NAMALWA (cell line): ENCODE measurements at regions not wholly inside any gene's neighbourhood (a gene's known extent, or its start where the extent isn't known, plus 50 kb on each side); places are given as distances from the start of the nearest gene placed in this dataset.

Experiments
- DNase-seq: peaks from one replicate; pipeline ENCODE4 v3.0.0-alpha.2; 2015; ENCODE audit warnings: low spot score

GRCh38 chr17:33475594-33475993, 182.5 kb upstream of the ASIC2 start:
- no peak for DNase-seq

- no peak for DNase-seq
Measured at GRCh38 chr17:33481652-33482051, 188.6 kb upstream of the ASIC2 start.

- no peak for DNase-seq
Measured at GRCh38 chr17:33482636-33483035, 189.5 kb upstream of the ASIC2 start.

- DNase-seq: no peak
Measured at GRCh38 chr17:33484559-33484958, 191.5 kb upstream of the ASIC2 start.

GRCh38 chr17:33486135-33486885, 193.2 kb upstream of the ASIC2 start:
- no peak for DNase-seq

GRCh38 chr17:33487187-33487879, 194.2 kb upstream of the ASIC2 start:
- no peak for DNase-seq

GRCh38 chr17:33491871-33492481, 198.9 kb upstream of the ASIC2 start:
- no peak for DNase-seq

- no peak for DNase-seq
Measured at GRCh38 chr17:33492731-33493265, 199.7 kb upstream of the ASIC2 start.

GRCh38 chr17:33493566-33493965, 200.5 kb upstream of the ASIC2 start:
- DNase-seq: no peak

GRCh38 chr17:33494151-33494550, 201.1 kb upstream of the ASIC2 start:
- DNase-seq: no peak

- no peak for DNase-seq
Measured at GRCh38 chr17:33497623-33498022, 204.5 kb upstream of the ASIC2 start.

- DNase-seq: no peak
Measured at GRCh38 chr17:33498069-33498468, 205.0 kb upstream of the ASIC2 start.

- no peak for DNase-seq
Measured at GRCh38 chr17:33499040-33499439, 205.9 kb upstream of the ASIC2 start.

- no peak for DNase-seq
Measured at GRCh38 chr17:33500151-33500550, 207.1 kb upstream of the ASIC2 start.

GRCh38 chr17:33501185-33501584, 208.1 kb upstream of the ASIC2 start:
- DNase-seq: no peak

GRCh38 chr17:33504571-33504970, 211.5 kb upstream of the ASIC2 start:
- no peak for DNase-seq

GRCh38 chr17:33506889-33507650, 214.0 kb upstream of the ASIC2 start:
- DNase-seq: no peak

GRCh38 chr17:33508215-33508614, 215.1 kb upstream of the ASIC2 start:
- DNase-seq: no peak

GRCh38 chr17:33509331-33509730, 216.2 kb upstream of the ASIC2 start:
- DNase-seq: no peak

GRCh38 chr17:33511670-33512069, 218.6 kb upstream of the ASIC2 start:
- DNase-seq: no peak

- no peak for DNase-seq
Measured at GRCh38 chr17:33512113-33512512, 219.0 kb upstream of the ASIC2 start.

GRCh38 chr17:33513769-33514168, 220.7 kb upstream of the ASIC2 start:
- no peak for DNase-seq
